Fibroblast of lung (primary cell): ENCODE measurements at regions not wholly inside any gene's neighbourhood (a gene's known extent, or its start where the extent isn't known, plus 50 kb on each side); places are given as distances from the start of the nearest gene placed in this dataset.

Source experiments
- CTCF ChIP-seq, 2 donors: IDR thresholded peaks in 1 of 2; conservative IDR thresholded peaks in 1 of 2; 1 replicate in 1 of 2; 2 replicates in 1 of 2; pipeline ENCODE4 v1.5.1; 2011 to 2012; ENCODE audit warnings: low read length in 2 of 2, control low read depth in 1 of 2, inconsistent platforms in 1 of 2, low read depth in 1 of 2, mild to moderate bottlenecking in 1 of 2
- EZH2 ChIP-seq: IDR thresholded peaks from 2 replicates; pipeline ENCODE4 v1.5.1; 2012; ENCODE audit warnings: low read length, control low read depth, mild to moderate bottlenecking; ENCODE audit errors: missing control alignments

DNA sequence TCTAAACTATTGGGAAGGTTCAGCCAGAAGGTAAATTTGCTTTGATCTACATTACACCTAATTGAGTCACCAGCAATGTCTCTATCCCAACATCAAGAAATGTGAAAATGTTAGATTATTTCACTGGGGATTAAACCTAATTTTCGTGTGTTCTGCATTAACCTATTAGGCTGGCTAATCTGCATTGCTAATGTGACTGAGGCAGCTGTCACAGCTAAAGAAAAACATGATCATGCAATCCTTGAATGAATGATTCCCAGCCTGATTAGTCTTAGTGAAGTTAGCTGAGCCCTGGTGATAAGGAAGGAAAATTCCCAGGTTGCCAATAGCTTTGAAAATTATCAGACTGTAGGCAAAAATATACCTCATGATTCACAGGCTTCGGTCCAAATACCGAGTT, 135.3 kb downstream of the LINC00237 start:
- TF ChIP-seq EZH2 (no peak), CTCF (conservative IDR thresholded peaks at IDR 0.05 in 1 of 2, IDR thresholded peaks at IDR 0.05 in 1 of 2; ENCODE audit: low read depth in 1 of 2, low read length in 2 of 2) (no peak)
